Germinal center (tissue), 1 donor: ENCODE measurements at regions not wholly inside any gene's neighbourhood (a gene's known extent, or its start where the extent isn't known, plus 50 kb on each side); places are given as distances from the start of the nearest gene placed in this dataset.
"Not testable (repeated sequence)": the region's sequence is repeated elsewhere in the genome, so short reads cannot be mapped to it uniquely, and the experiment has no call there.

Experiments
- DNase-seq: peaks from one replicate; pipeline ENCODE4 v3.0.0; 2012; ENCODE audit warnings: mixed read lengths, low spot score

- DNase-seq = no peak
Observed at GRCh38 chr6:22208026-22208425, 88.8 kb downstream of the PRL start.

GRCh38 chr6:22214314-22214713, 82.5 kb downstream of the PRL start:
- DNase-seq = no peak

- DNase-seq = not testable (repeated sequence)
Observed at GRCh38 chr6:22215474-22215873, 81.4 kb downstream of the PRL start.

GRCh38 chr6:22218410-22218809, 78.4 kb downstream of the PRL start:
- no peak for DNase-seq

GRCh38 chr6:22219925-22220324, 76.9 kb downstream of the PRL start:
- no peak for DNase-seq

- no peak for DNase-seq
Observed at GRCh38 chr6:22221211-22221610, 75.6 kb downstream of the PRL start.

GRCh38 chr6:22221630-22222029, 75.2 kb downstream of the PRL start:
- no peak for DNase-seq

GRCh38 chr6:22222469-22222868, 74.4 kb downstream of the PRL start:
- DNase-seq = no peak

- DNase-seq = no peak
Observed at GRCh38 chr6:22227824-22228610, 68.8 kb downstream of the PRL start.

- DNase-seq = no peak
Observed at GRCh38 chr6:22231050-22231449, 65.8 kb downstream of the PRL start.

GRCh38 chr6:22231616-22232015, 65.2 kb downstream of the PRL start:
- DNase-seq = no peak

GRCh38 chr6:22236626-22237414, 60.0 kb downstream of the PRL start:
- no peak for DNase-seq
